ENCODE measurements at regions not wholly inside any gene's neighbourhood (a gene's known extent, or its start where the extent isn't known, plus 50 kb on each side); places are given as distances from the start of the nearest gene placed in this dataset.
"Not testable (repeated sequence)": the region's sequence is repeated elsewhere in the genome, so short reads cannot be mapped to it uniquely, and the experiment has no call there.

GRCh38 chr11:121909596-121909995, 206.4 kb downstream of the BLID start:
- ATAC-seq (no peak), DNase-seq (ENCODE audit: low spot score) (no peak)

GRCh38 chr11:121907379-121907778, 208.6 kb downstream of the BLID start:
- DNase-seq (ENCODE audit: low spot score) (no peak), ATAC-seq (no peak)

GRCh38 chr11:121904148-121904547, 211.9 kb downstream of the BLID start:
- ATAC-seq: no peak
- no peak for DNase-seq (ENCODE audit: low spot score)

GRCh38 chr11:121901886-121902285, 214.1 kb downstream of the BLID start:
- no peak for DNase-seq (ENCODE audit: low spot score)

GRCh38 chr11:121901417-121901816, 214.6 kb downstream of the BLID start:
- not testable (repeated sequence) for DNase-seq (ENCODE audit: low spot score); ATAC-seq

More at GRCh38 chr11:121901886-121902285, 214.1 kb downstream of the BLID start:
- ATAC-seq: no peak

- no peak for ATAC-seq
- DNase-seq (ENCODE audit: low spot score): no peak
These were observed 216.5 kb downstream of the BLID start for GRCh38 chr11:121899520-121899919.

GRCh38 chr11:121898903-121899302, 217.1 kb downstream of the BLID start:
- ATAC-seq (no peak), DNase-seq (ENCODE audit: low spot score) (no peak)

- DNase-seq (ENCODE audit: low spot score) (no peak), ATAC-seq (no peak)
These were observed 220.1 kb downstream of the BLID start for GRCh38 chr11:121895919-121896318.

- no peak for DNase-seq (ENCODE audit: low spot score)
- ATAC-seq: no peak
These were observed 221.4 kb downstream of the BLID start for GRCh38 chr11:121894581-121894980.

- ATAC-seq: no peak
- no peak for DNase-seq (ENCODE audit: low spot score)
These were observed 223.2 kb downstream of the BLID start for GRCh38 chr11:121892863-121893262.

GRCh38 chr11:121892131-121892681, 223.8 kb downstream of the BLID start:
- ATAC-seq (no peak), DNase-seq (ENCODE audit: low spot score) (no peak)

GRCh38 chr11:121890946-121891515, 225.0 kb downstream of the BLID start:
- no peak for ATAC-seq
- DNase-seq (ENCODE audit: low spot score): no peak

GRCh38 chr11:121890377-121890776, 225.6 kb downstream of the BLID start:
- peak; percentile 26 for ATAC-seq
- DNase-seq (ENCODE audit: low spot score): no peak

- DNase-seq (ENCODE audit: low spot score) (no peak), ATAC-seq (no peak)
These were observed 226.1 kb downstream of the BLID start for GRCh38 chr11:121889931-121890330.

- DNase-seq (ENCODE audit: low spot score): no peak
- no peak for ATAC-seq
These were observed 226.8 kb downstream of the BLID start for GRCh38 chr11:121889186-121889585.

GRCh38 chr11:121887976-121888557, 227.9 kb downstream of the BLID start:
- ATAC-seq: no peak
- no peak for DNase-seq (ENCODE audit: low spot score)

- no peak for DNase-seq (ENCODE audit: low spot score)
- peak; percentile 35 for ATAC-seq
These were observed 228.4 kb downstream of the BLID start for GRCh38 chr11:121887569-121887968.

- no peak for ATAC-seq
These were observed 229.0 kb downstream of the BLID start for GRCh38 chr11:121886996-121887395.

GRCh38 chr11:121886005-121886734, 229.8 kb downstream of the BLID start:
- DNase-seq (ENCODE audit: low spot score) (no peak), ATAC-seq (peak; percentile 20)

More at GRCh38 chr11:121886996-121887395, 229.0 kb downstream of the BLID start:
- no peak for DNase-seq (ENCODE audit: low spot score)

- DNase-seq (ENCODE audit: low spot score): no peak
- ATAC-seq: no peak
These were observed 231.4 kb downstream of the BLID start for GRCh38 chr11:121884626-121885025.

- ATAC-seq: no peak
These were observed 234.2 kb downstream of the BLID start for GRCh38 chr11:121881806-121882205.

GRCh38 chr11:121877152-121877551, 238.9 kb downstream of the BLID start:
- ATAC-seq: no peak
- no peak for DNase-seq (ENCODE audit: low spot score)

More at GRCh38 chr11:121881806-121882205, 234.2 kb downstream of the BLID start:
- no peak for DNase-seq (ENCODE audit: low spot score)
